H9 (cell line): ENCODE measurements at regions not wholly inside any gene's neighbourhood (a gene's known extent, or its start where the extent isn't known, plus 50 kb on each side); places are given as distances from the start of the nearest gene placed in this dataset.

Experiments
- DNase-seq: peaks from one replicate; pipeline ENCODE4 v3.0.0-alpha.2; 2017
- H2AFZ ChIP-seq: one replicate; pipeline ENCODE4 v1.6.1; 2013; ENCODE audit warnings: mild to moderate bottlenecking, low read length, control low read depth, moderate library complexity
- H2AK5ac ChIP-seq: 2 replicates; pipeline ENCODE4 v1.6.1; 2013; ENCODE audit warnings: low read length, control low read depth, mixed read lengths; ENCODE audit not compliant: insufficient read length
- H2BK120ac ChIP-seq: one replicate; pipeline ENCODE4 v1.6.1; 2013; ENCODE audit warnings: low read depth, mild to moderate bottlenecking, low read length, control low read depth, inconsistent platforms; ENCODE audit not compliant: poor library complexity, severe bottlenecking
- H2BK12ac ChIP-seq: 2 replicates; pipeline ENCODE4 v1.6.1; 2013; ENCODE audit warnings: low read length, control low read depth, mixed read lengths, low read depth; ENCODE audit not compliant: insufficient read length
- H2BK15ac ChIP-seq: 2 replicates; pipeline ENCODE4 v1.6.1; 2013; ENCODE audit warnings: low read depth, low read length, control low read depth
- H2BK20ac ChIP-seq: one replicate; pipeline ENCODE4 v1.6.1; 2013; ENCODE audit warnings: low read depth, mild to moderate bottlenecking, low read length, control low read depth, inconsistent platforms; ENCODE audit not compliant: poor library complexity, severe bottlenecking
- H2BK5ac ChIP-seq: 2 replicates; pipeline ENCODE4 v1.6.1; 2013; ENCODE audit warnings: low read length, control low read depth, mixed read lengths; ENCODE audit not compliant: insufficient read length
- H3K14ac ChIP-seq: 2 replicates; pipeline ENCODE4 v1.6.1; 2013; ENCODE audit warnings: low read length, control low read depth; ENCODE audit not compliant: insufficient read depth
- H3K18ac ChIP-seq: 2 replicates; pipeline ENCODE4 v1.6.1; 2013; ENCODE audit warnings: low read depth, mild to moderate bottlenecking, mixed read lengths, low read length, control low read depth; ENCODE audit not compliant: insufficient read length
- H3K23ac ChIP-seq: 2 replicates; pipeline ENCODE4 v1.6.1; 2013; ENCODE audit warnings: low read length, control low read depth, mixed read lengths, low read depth; ENCODE audit not compliant: insufficient read length
- H3K23me2 ChIP-seq: 2 replicates; pipeline ENCODE4 v1.6.1; 2013; ENCODE audit warnings: low read depth, mild to moderate bottlenecking, mixed read lengths, low read length, control low read depth; ENCODE audit not compliant: insufficient read length, poor library complexity, severe bottlenecking
- H3K27ac ChIP-seq: 2 replicates; pipeline ENCODE4 v1.5.1; 2013; ENCODE audit warnings: low read length, control low read depth, mixed read lengths, low read depth; ENCODE audit not compliant: insufficient read length
- H3K27me3 ChIP-seq: 2 replicates; pipeline ENCODE4 v1.6.1; 2013; ENCODE audit warnings: low read length, control low read depth, inconsistent platforms; ENCODE audit not compliant: insufficient read depth
- H3K4ac ChIP-seq: 2 replicates; pipeline ENCODE4 v1.6.1; 2013; ENCODE audit warnings: low read depth, mild to moderate bottlenecking, control low read depth, inconsistent platforms, low read length, moderate library complexity
- H3K4me1 ChIP-seq: 2 replicates; pipeline ENCODE4 v1.6.1; 2013; ENCODE audit warnings: low read length, control low read depth, inconsistent platforms; ENCODE audit not compliant: insufficient read depth
- H3K4me2 ChIP-seq: 2 replicates; pipeline ENCODE4 v1.6.1; 2013; ENCODE audit warnings: low read length, control low read depth, mixed read lengths; ENCODE audit not compliant: insufficient read length, insufficient read depth
- H3K56ac ChIP-seq: 2 replicates; pipeline ENCODE4 v1.6.1; 2013; ENCODE audit warnings: low read depth, mild to moderate bottlenecking, mixed read lengths, low read length, control low read depth; ENCODE audit not compliant: insufficient read length
- H3K79me1 ChIP-seq: 2 replicates; pipeline ENCODE4 v1.6.1; 2013; ENCODE audit warnings: low read depth, mild to moderate bottlenecking, moderate library complexity, low read length, control low read depth, inconsistent platforms; ENCODE audit not compliant: insufficient read depth, poor library complexity, severe bottlenecking
- H3K79me2 ChIP-seq: 2 replicates; pipeline ENCODE4 v1.6.1; 2013; ENCODE audit warnings: low read length, control low read depth, inconsistent platforms; ENCODE audit not compliant: insufficient read depth
- H3K9ac ChIP-seq: 2 replicates; pipeline ENCODE4 v1.6.1; 2013; ENCODE audit warnings: low read length, control low read depth, mixed read lengths; ENCODE audit not compliant: insufficient read length; ENCODE audit errors: extremely low read depth
- H3K9me3 ChIP-seq: one replicate; pipeline ENCODE4 v1.6.1; 2013; ENCODE audit warnings: low read depth, low read length, inconsistent platforms; ENCODE audit not compliant: control insufficient read depth
- H3T11ph ChIP-seq: one replicate; pipeline ENCODE4 v1.6.1; 2013; ENCODE audit warnings: mild to moderate bottlenecking, low read length, control low read depth, inconsistent platforms
- H4K20me1 ChIP-seq: one replicate; pipeline ENCODE4 v1.6.1; 2013; ENCODE audit not compliant: control insufficient read depth, insufficient read length, insufficient read depth
- H4K5ac ChIP-seq: 2 replicates; pipeline ENCODE4 v1.6.1; 2013; ENCODE audit warnings: low read depth, mild to moderate bottlenecking, mixed read lengths, low read length, control low read depth; ENCODE audit not compliant: insufficient read length
- H4K8ac ChIP-seq: replicated peaks from 2 replicates; pipeline ENCODE4 v1.6.1; 2013; ENCODE audit warnings: low read length, control low read depth, mixed read lengths, low read depth; ENCODE audit not compliant: insufficient read length
- H4K91ac ChIP-seq: 2 replicates; pipeline ENCODE4 v1.6.1; 2013; ENCODE audit warnings: low read depth, mild to moderate bottlenecking, moderate library complexity, mixed read lengths, low read length, control low read depth; ENCODE audit not compliant: insufficient read length
- H3K27ac Mint-ChIP-seq, 3 experiments: 2 replicates in 2 of 3; 3 replicates in 1 of 3; pipeline ENCODE4 v1.8.0; 2020 to 2021; ENCODE audit warnings: mixed read lengths in 3 of 3, mild to moderate bottlenecking in 1 of 3, moderate library complexity in 1 of 3
- H3K27me3 Mint-ChIP-seq: 2 replicates; pipeline ENCODE4 v1.8.0; 2021; ENCODE audit warnings: low read depth, mild to moderate bottlenecking, moderate library complexity, mixed read lengths
- H3K36me3 Mint-ChIP-seq, 3 experiments: 2 replicates in 2 of 3; 3 replicates in 1 of 3; pipeline ENCODE4 v1.8.0; 2020 to 2021; ENCODE audit warnings: low read depth in 3 of 3, mixed read lengths in 3 of 3; ENCODE audit not compliant: insufficient read depth in 1 of 3
- H3K4me1 Mint-ChIP-seq, 2 experiments: 2 replicates each; pipeline ENCODE4 v1.8.0; 2020; ENCODE audit warnings: mixed read lengths in 2 of 2
- H3K4me3 Mint-ChIP-seq, 2 experiments: 2 replicates in 1 of 2; 3 replicates in 1 of 2; pipeline ENCODE4 v1.8.0; 2020 to 2021; ENCODE audit warnings: mild to moderate bottlenecking in 2 of 2, mixed read lengths in 2 of 2, moderate library complexity in 1 of 2
- H3K9me3 Mint-ChIP-seq, 2 experiments: 2 replicates in 1 of 2; 3 replicates in 1 of 2; pipeline ENCODE4 v1.8.0; 2020; ENCODE audit warnings: mild to moderate bottlenecking in 2 of 2, mixed read lengths in 2 of 2, moderate library complexity in 1 of 2
- CTCF ChIP-seq: fragments of 200-600 bp; sonication (generic); conservative IDR thresholded peaks from 3 replicates; pipeline ENCODE4 v1.8.0; 2021; ENCODE audit warnings: antibody characterized with exemption, mild to moderate bottlenecking
- WGBS: extraction: QIAGEN DNeasy Blood & Tissue Kit; methylation state at CpG from one replicate; pipeline ENCODE4 v1.1.7; 2013; ENCODE audit warnings: missing lambda C conversion rate, low lambda C conversion rate, mixed read lengths; ENCODE audit not compliant: insufficient read length; ENCODE audit errors: extremely low coverage; 5-methylcytosine and 5-hydroxymethylcytosine counted together

GRCh38 chr6:4459996-4460395, 316.2 kb upstream of the CDYL start:
- no peak overlapping the region for H3K4ac ChIP-seq
- no peak overlapping the region for H3K27ac Mint-ChIP-seq
- no CpG with 5 or more reads among the region's 11 CpGs for WGBS

More at GRCh38 chr6:4459996-4460395, 316.2 kb upstream of the CDYL start:
- Histone ChIP-seq H3K56ac (no peak overlapping the region), H3K23me2 (no peaks in the 10 kb centered on the region), H3K14ac (no peak overlapping the region), H2BK120ac (no peak overlapping the region), H3K9ac (no peak overlapping the region), H3K9me3 (no peaks in the 10 kb centered on the region), H2BK15ac (no peak overlapping the region), H2AFZ (no peak overlapping the region), H3K27me3 (no peaks in the 10 kb centered on the region), H4K5ac (no peak overlapping the region), H2BK12ac (no peak overlapping the region), H3K23ac (no peak overlapping the region), H2BK5ac (no peak overlapping the region), H2BK20ac (no peak overlapping the region), H3K79me1 (no peaks in the 10 kb centered on the region), H3K18ac (no peak overlapping the region), H3K4me2 (no peak overlapping the region), H4K8ac (no peak overlapping the region), H2AK5ac (no peak overlapping the region), H3K4me1 (no peaks in the 10 kb centered on the region), H3K79me2 (no peaks in the 10 kb centered on the region), H4K20me1 (no peaks in the 10 kb centered on the region), H4K91ac (no peak overlapping the region), H3T11ph (no peak overlapping the region), H3K27ac (no peak overlapping the region)
- TF ChIP-seq CTCF, result no peak
- peaks cover 9% of the 10 kb centered on the region for H3K27me3 Mint-ChIP-seq
- H3K9me3 Mint-ChIP-seq, result peaks cover 3 to 6% of the 10 kb centered on the region in 2 experiments; a peak in 3 of 5 replicates
- H3K4me3 Mint-ChIP-seq, result no peak overlapping the region
- peaks cover 5 to 11% of the 10 kb centered on the region in 2 experiments; a peak in 2 of 4 replicates for H3K4me1 Mint-ChIP-seq
- DNase-seq, result no peak
- H3K36me3 Mint-ChIP-seq, result peaks cover 0 to 8% (median 0%) of the 10 kb centered on the region in 3 experiments; a peak in 1 of 7 replicates
